Endodermal cell (in vitro differentiated cells): ENCODE measurements at regions not wholly inside any gene's neighbourhood (a gene's known extent, or its start where the extent isn't known, plus 50 kb on each side); places are given as distances from the start of the nearest gene placed in this dataset.

Experiments
- DNase-seq: peaks from one replicate; pipeline ENCODE4 v3.0.0-alpha.2; 2017
- H3K27ac ChIP-seq: 2 replicates; pipeline ENCODE4 v1.5.1; 2013; ENCODE audit warnings: mild to moderate bottlenecking, low read depth, low read length, moderate library complexity
- H3K27me3 ChIP-seq: 2 replicates; pipeline ENCODE4 v1.6.1; 2013; ENCODE audit warnings: mild to moderate bottlenecking, low read length, moderate library complexity; ENCODE audit not compliant: insufficient read depth, control insufficient read depth, poor library complexity, severe bottlenecking
- H3K36me3 ChIP-seq: 2 replicates; pipeline ENCODE4 v1.7.0; 2013; ENCODE audit warnings: mild to moderate bottlenecking, low read length, moderate library complexity; ENCODE audit not compliant: control insufficient read depth, insufficient read depth
- H3K4me1 ChIP-seq: one replicate; pipeline ENCODE4 v1.7.0; 2013; ENCODE audit warnings: low read length; ENCODE audit not compliant: control insufficient read depth, insufficient read depth
- H3K4me3 ChIP-seq: 2 replicates; pipeline ENCODE4 v1.5.1; 2013; ENCODE audit warnings: mild to moderate bottlenecking, low read length, moderate library complexity
- H3K9ac ChIP-seq: 2 replicates; pipeline ENCODE4 v1.6.1; 2013; ENCODE audit warnings: mild to moderate bottlenecking, low read length, moderate library complexity; ENCODE audit not compliant: poor library complexity, severe bottlenecking; ENCODE audit errors: extremely low read depth
- H3K9me3 ChIP-seq: 2 replicates; pipeline ENCODE4 v1.6.1; 2013; ENCODE audit warnings: mild to moderate bottlenecking, low read length, moderate library complexity; ENCODE audit not compliant: control insufficient read depth
- H3K27ac Mint-ChIP-seq: 2 replicates; pipeline ENCODE4 v1.8.0; 2020; ENCODE audit warnings: mixed read lengths
- H3K27me3 Mint-ChIP-seq: 2 replicates; pipeline ENCODE4 v1.8.0; 2021; ENCODE audit warnings: mild to moderate bottlenecking, mixed read lengths; ENCODE audit not compliant: insufficient read depth
- H3K36me3 Mint-ChIP-seq: 2 replicates; pipeline ENCODE4 v1.8.0; 2020; ENCODE audit warnings: low read depth, mixed read lengths
- H3K4me1 Mint-ChIP-seq: 2 replicates; pipeline ENCODE4 v1.8.0; 2020; ENCODE audit warnings: mixed read lengths
- H3K4me3 Mint-ChIP-seq: 2 replicates; pipeline ENCODE4 v1.8.0; 2020; ENCODE audit warnings: mild to moderate bottlenecking, moderate library complexity, mixed read lengths
- H3K9me3 Mint-ChIP-seq: 2 replicates; pipeline ENCODE4 v1.8.0; 2020; ENCODE audit warnings: mild to moderate bottlenecking, mixed read lengths
- CTCF ChIP-seq: fragments of 200-600 bp; sonication (generic); conservative IDR thresholded peaks from 2 replicates; pipeline ENCODE4 v1.5.0; 2021; ENCODE audit warnings: antibody characterized with exemption, mild to moderate bottlenecking
- WGBS, 2 experiments: methylation state at CpG; one replicate each; pipeline versions ENCODE4 v1.1.5 to v1.1.7; 2013; ENCODE audit warnings: missing lambda C conversion rate in 2 of 2, mixed read lengths in 1 of 2; ENCODE audit not compliant: insufficient coverage in 1 of 2, insufficient read length in 1 of 2; 5-methylcytosine and 5-hydroxymethylcytosine counted together

DNA sequence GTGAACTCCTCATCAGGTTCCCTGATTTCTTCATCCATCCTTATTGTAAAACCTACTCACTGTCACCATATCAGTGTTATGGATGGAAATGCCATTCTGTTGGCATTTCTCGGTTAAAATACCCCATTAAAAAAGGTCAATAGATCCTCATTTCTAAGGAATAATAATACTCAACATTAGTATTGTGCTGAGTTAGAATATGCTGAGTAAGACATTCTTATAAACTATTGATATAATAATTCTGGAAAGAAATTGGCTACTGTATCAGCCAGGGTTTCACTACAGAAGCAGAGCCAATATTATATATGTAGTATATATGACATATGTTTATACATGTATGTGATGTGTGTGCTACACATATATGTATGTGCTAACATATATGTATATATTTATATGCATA lies 95.4 kb upstream of the KCNH8 start:
- H3K36me3 ChIP-seq: no peaks in the 10 kb centered on the region
- H3K9me3 ChIP-seq: no peaks in the 10 kb centered on the region
- no peak overlapping the region for H3K9ac ChIP-seq
- no peaks in the 10 kb centered on the region for H3K27me3 ChIP-seq
- H3K27ac ChIP-seq: no peak overlapping the region
- 80% methylated on average over 1 of the region's 1 CpG; no CpG with 5 or more reads in 1 of the 2 experiments for WGBS, 2 experiments
- Mint-ChIP-seq H3K4me3 (no peak overlapping the region), H3K27ac (no peak overlapping the region), H3K36me3 (no peaks in the 10 kb centered on the region), H3K9me3 (peaks cover 2% of the 10 kb centered on the region), H3K27me3 (no peaks in the 10 kb centered on the region), H3K4me1 (peaks cover 8% of the 10 kb centered on the region)
- no peaks in the 10 kb centered on the region for H3K4me1 ChIP-seq
- no peak for DNase-seq
- TF ChIP-seq CTCF: no peak
- H3K4me3 ChIP-seq: no peak overlapping the region

DNA sequence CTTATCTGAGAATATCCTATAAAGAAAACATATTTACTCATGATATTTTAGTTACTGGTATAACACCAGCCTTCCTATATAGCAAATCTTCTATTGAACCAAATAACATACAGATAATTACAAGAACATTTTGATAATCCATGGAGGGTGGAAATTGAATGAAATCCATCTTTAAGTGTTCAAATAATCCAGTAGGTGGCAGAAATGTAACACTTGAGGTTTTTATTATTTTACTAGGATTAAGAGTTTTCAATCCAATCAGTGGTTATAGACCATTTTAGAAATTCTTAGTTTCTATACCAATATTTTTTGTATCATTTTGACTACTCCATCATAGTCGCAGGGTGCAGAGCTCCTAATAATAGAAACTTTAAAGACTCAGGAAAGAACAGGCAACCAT lies 101.9 kb upstream of the KCNH8 start:
- H3K4me3 ChIP-seq: no peak overlapping the region
- Mint-ChIP-seq H3K4me3 (no peak overlapping the region), H3K27me3 (no peaks in the 10 kb centered on the region), H3K36me3 (no peaks in the 10 kb centered on the region), H3K9me3 (peaks cover 2% of the 10 kb centered on the region), H3K27ac (no peak overlapping the region), H3K4me1 (no peaks in the 10 kb centered on the region)
- peak; percentile 42 for TF ChIP-seq CTCF
- no peak for DNase-seq
- H3K9me3 ChIP-seq: no peaks in the 10 kb centered on the region
- H3K4me1 ChIP-seq: no peaks in the 10 kb centered on the region
- WGBS, 2 experiments: 95 to 100% methylated on average over 1 of the region's 1 CpG
- H3K27me3 ChIP-seq: no peaks in the 10 kb centered on the region
- no peak overlapping the region for H3K9ac ChIP-seq
- no peaks in the 10 kb centered on the region for H3K36me3 ChIP-seq
- H3K27ac ChIP-seq: no peak overlapping the region

DNA sequence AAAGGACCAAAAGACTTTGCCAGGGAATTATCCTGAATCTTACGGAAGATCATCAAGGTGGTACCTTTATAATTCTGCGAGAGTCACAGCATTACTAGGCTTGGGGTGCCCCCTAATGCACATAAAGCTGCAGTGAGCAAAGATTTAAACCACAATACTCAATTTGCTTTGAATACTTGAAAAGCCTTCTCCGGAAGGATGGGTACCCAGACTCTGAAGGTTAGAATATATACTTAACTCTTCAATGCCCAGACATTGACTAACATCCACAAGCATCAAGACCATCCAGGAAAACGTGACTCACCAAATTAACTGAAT lies 117.8 kb upstream of the KCNH8 start:
- H3K4me1 ChIP-seq: no peaks in the 10 kb centered on the region
- no peaks in the 10 kb centered on the region for H3K27me3 ChIP-seq
- H3K9ac ChIP-seq: no peak overlapping the region
- H3K27me3 Mint-ChIP-seq: no peaks in the 10 kb centered on the region
- no peaks in the 10 kb centered on the region for H3K9me3 ChIP-seq
- TF ChIP-seq CTCF: peak; percentile 63
- no peaks in the 10 kb centered on the region for H3K4me1 Mint-ChIP-seq
- H3K27ac Mint-ChIP-seq: no peak overlapping the region
- DNase-seq: peak; percentile 49
- H3K9me3 Mint-ChIP-seq: peaks cover 10% of the 10 kb centered on the region
- no peak overlapping the region for H3K4me3 ChIP-seq
- H3K36me3 ChIP-seq: no peaks in the 10 kb centered on the region
- 77 to 94% methylated on average over 2 to 4 of the region's 4 CpGs for WGBS, 2 experiments
- H3K27ac ChIP-seq: no peak overlapping the region
- H3K36me3 Mint-ChIP-seq: no peaks in the 10 kb centered on the region
- H3K4me3 Mint-ChIP-seq: no peak overlapping the region
